ENCODE measurements at regions not wholly inside any gene's neighbourhood (a gene's known extent, or its start where the extent isn't known, plus 50 kb on each side); places are given as distances from the start of the nearest gene placed in this dataset.

- no peak for DNase-seq
These were observed 598.2 kb upstream of the NDST4 start for GRCh38 chr4:115711575-115711974.

GRCh38 chr4:115688961-115689360 lies 575.5 kb upstream of the NDST4 start:
- DNase-seq, result no peak

- DNase-seq, result no peak
These were observed 573.8 kb upstream of the NDST4 start for GRCh38 chr4:115687052-115687755.

GRCh38 chr4:115678425-115678941 lies 565.1 kb upstream of the NDST4 start:
- DNase-seq, result no peak

- DNase-seq, result no peak
These were observed 562.3 kb upstream of the NDST4 start for GRCh38 chr4:115675719-115676118.

GRCh38 chr4:115674485-115674884 lies 561.1 kb upstream of the NDST4 start:
- no peak for DNase-seq

GRCh38 chr4:115671581-115671980 lies 558.2 kb upstream of the NDST4 start:
- no peak for DNase-seq

- DNase-seq, result no peak
These were observed 557.5 kb upstream of the NDST4 start for GRCh38 chr4:115670930-115671329.

GRCh38 chr4:115668396-115668795 lies 555.0 kb upstream of the NDST4 start:
- DNase-seq, result no peak

GRCh38 chr4:115664285-115664684 lies 550.9 kb upstream of the NDST4 start:
- DNase-seq, result no peak

- DNase-seq, result no peak
These were observed 547.0 kb upstream of the NDST4 start for GRCh38 chr4:115660465-115660864.

GRCh38 chr4:115657991-115658650 lies 544.7 kb upstream of the NDST4 start:
- DNase-seq, result no peak

GRCh38 chr4:115655626-115656025 lies 542.2 kb upstream of the NDST4 start:
- no peak for DNase-seq

- no peak for DNase-seq
These were observed 535.4 kb upstream of the NDST4 start for GRCh38 chr4:115648786-115649185.

- no peak for DNase-seq
These were observed 515.9 kb upstream of the NDST4 start for GRCh38 chr4:115629270-115629669.

GRCh38 chr4:115609631-115610030 lies 496.2 kb upstream of the NDST4 start:
- no peak for DNase-seq

GRCh38 chr4:115607311-115607710 lies 493.9 kb upstream of the NDST4 start:
- DNase-seq, result no peak

GRCh38 chr4:115596265-115597001 lies 483.0 kb upstream of the NDST4 start:
- no peak for DNase-seq

GRCh38 chr4:115580901-115581300 lies 467.5 kb upstream of the NDST4 start:
- DNase-seq, result no peak

- no peak for DNase-seq
These were observed 462.4 kb upstream of the NDST4 start for GRCh38 chr4:115575851-115576250.

GRCh38 chr4:115562506-115562905 lies 449.1 kb upstream of the NDST4 start:
- DNase-seq, result no peak

- no peak for DNase-seq
These were observed 434.7 kb upstream of the NDST4 start for GRCh38 chr4:115548123-115548522.

- no peak for DNase-seq
These were observed 424.0 kb upstream of the NDST4 start for GRCh38 chr4:115537387-115537786.

GRCh38 chr4:115529126-115529525 lies 415.7 kb upstream of the NDST4 start:
- DNase-seq, result no peak
